ENCODE measurements at regions not wholly inside any gene's neighbourhood (a gene's known extent, or its start where the extent isn't known, plus 50 kb on each side); places are given as distances from the start of the nearest gene placed in this dataset.

- no peak for TF ChIP-seq CTCF (conservative IDR thresholded peaks at IDR 0.05; ENCODE audit: low read length)
- no peak overlapping the region for H3K4me3 ChIP-seq (ENCODE audit: low read length)
- DNase-seq (ENCODE audit: low read depth) = no peak
Observed at GRCh38 chr9:92185681-92186080, 70.5 kb upstream of the SPTLC1 start.

- TF ChIP-seq CTCF (conservative IDR thresholded peaks at IDR 0.05; ENCODE audit: low read length) = no peak
- no peak for DNase-seq (ENCODE audit: low read depth)
- H3K4me3 ChIP-seq (ENCODE audit: low read length) = no peak overlapping the region
Observed at GRCh38 chr9:92185096-92185495, 69.9 kb upstream of the SPTLC1 start.

- no peak overlapping the region for H3K4me3 ChIP-seq (ENCODE audit: low read length)
- DNase-seq (ENCODE audit: low read depth) = no peak
- no peak for TF ChIP-seq CTCF (conservative IDR thresholded peaks at IDR 0.05; ENCODE audit: low read length)
Observed at GRCh38 chr9:92184041-92184564, 68.9 kb upstream of the SPTLC1 start.

- no peak overlapping the region for H3K4me3 ChIP-seq (ENCODE audit: low read length)
- TF ChIP-seq CTCF (conservative IDR thresholded peaks at IDR 0.05; ENCODE audit: low read length) = no peak
- DNase-seq (ENCODE audit: low read depth) = no peak
Observed at GRCh38 chr9:92183449-92183848, 68.2 kb upstream of the SPTLC1 start.

GRCh38 chr9:92181296-92181695, 66.1 kb upstream of the SPTLC1 start:
- TF ChIP-seq CTCF (conservative IDR thresholded peaks at IDR 0.05; ENCODE audit: low read length) = no peak
- H3K4me3 ChIP-seq (ENCODE audit: low read length) = no peak overlapping the region
- DNase-seq (ENCODE audit: low read depth) = no peak

GRCh38 chr9:92180669-92181181, 65.5 kb upstream of the SPTLC1 start:
- peak; percentile 22 for TF ChIP-seq CTCF (conservative IDR thresholded peaks at IDR 0.05; ENCODE audit: low read length)
- H3K4me3 ChIP-seq (ENCODE audit: low read length) = no peak overlapping the region
- peak; percentile 89 for DNase-seq (ENCODE audit: low read depth)

GRCh38 chr9:92180002-92180400, 64.8 kb upstream of the SPTLC1 start:
- no peak for DNase-seq (ENCODE audit: low read depth)
- no peak for TF ChIP-seq CTCF (conservative IDR thresholded peaks at IDR 0.05; ENCODE audit: low read length)
- H3K4me3 ChIP-seq (ENCODE audit: low read length) = no peak overlapping the region

Data from AG10803 (cell line).